Stimulated activated CD8-positive, alpha-beta memory T cell treated with anti-CD3 and anti-CD28 coated beads, Interleukin-12 subunit alpha, Interleukin-12 subunit beta, amount 100 ng/mL, for 4 hours (primary cell): ENCODE measurements at regions not wholly inside any gene's neighbourhood (a gene's known extent, or its start where the extent isn't known, plus 50 kb on each side); places are given as distances from the start of the nearest gene placed in this dataset.
"Not testable (repeated sequence)": the region's sequence is repeated elsewhere in the genome, so short reads cannot be mapped to it uniquely, and the experiment has no call there.

ENCODE experiments used
- DNase-seq: peaks from one replicate; pipeline ENCODE4 v3.0.0-alpha.2; 2020; ENCODE audit warnings: low read depth

DNA sequence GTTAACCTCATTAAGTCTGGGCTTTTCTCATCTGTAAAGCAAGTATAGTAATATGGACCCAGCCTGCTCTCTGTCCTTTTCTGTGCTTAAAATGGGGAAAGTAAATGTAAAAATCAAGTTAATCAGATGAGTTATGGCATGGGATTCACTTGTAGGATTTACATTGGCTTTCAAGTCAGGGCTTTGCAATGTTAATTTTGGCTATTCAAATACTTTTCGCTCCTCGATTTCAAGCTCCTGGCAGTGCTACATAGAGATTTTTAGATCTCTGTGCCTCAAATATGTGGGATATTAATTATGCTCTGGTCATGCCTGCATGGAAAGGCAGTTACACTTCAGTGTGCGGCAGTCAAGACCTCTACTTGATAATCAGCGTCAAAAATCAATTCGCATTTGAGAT is 709.8 kb downstream of the LTN1 start:
- DNase-seq = no peak

DNA sequence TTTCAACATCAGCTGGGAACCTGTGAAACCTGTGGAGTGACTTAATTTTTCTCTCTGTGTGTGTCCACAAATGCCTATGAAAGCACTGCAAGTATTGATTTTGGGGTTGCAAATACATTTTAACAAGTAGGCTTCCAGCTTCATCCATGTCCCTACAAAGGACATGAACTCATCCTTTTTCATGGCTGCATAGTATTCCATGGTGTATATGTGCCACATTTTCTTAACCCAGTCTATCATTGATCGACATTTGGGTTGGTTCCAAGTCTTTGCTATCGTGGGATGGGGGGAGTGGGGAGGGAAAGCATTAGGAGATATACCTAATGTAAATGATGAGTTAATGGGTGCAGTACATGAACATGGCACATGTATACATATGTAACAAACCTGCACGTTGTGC is 711.3 kb downstream of the LTN1 start:
- not testable (repeated sequence) for DNase-seq

DNA sequence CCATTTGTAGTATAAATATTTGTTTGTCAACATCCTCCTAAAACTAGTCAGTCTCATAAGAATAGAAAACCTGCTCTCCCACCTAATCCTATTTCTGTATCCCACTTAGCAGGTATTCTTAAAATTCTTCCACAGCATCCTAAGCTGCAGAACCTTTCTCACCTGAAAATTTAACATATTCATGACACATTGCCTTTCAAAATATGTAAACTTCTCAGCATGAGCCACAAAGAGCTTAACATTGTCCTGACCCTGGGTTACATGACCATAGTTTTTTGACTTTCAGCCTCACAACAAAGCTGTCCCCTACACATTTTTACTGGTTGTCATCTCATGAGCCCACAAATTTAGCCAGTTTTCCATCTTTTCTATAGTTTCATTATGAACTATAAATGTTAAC is 712.1 kb downstream of the LTN1 start:
- no peak for DNase-seq

DNA sequence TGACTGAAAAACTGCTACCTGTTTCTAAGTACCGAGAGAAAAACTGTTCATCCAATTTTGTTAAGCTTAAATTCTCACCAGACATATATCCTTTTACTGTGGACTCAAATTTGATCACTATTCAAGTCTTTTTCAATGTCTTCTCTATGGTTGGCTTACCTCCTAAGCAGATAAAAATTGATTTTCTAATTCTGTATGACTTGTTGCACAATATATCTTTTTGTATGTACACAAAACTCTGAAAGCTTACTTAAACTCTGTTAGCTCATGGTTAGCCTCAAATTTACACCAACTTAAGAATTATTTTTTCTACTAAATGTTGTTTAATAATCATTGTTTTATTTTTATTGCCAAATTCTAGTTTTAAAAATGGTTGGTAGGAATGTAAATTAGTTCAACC is 715.4 kb downstream of the LTN1 start:
- no peak for DNase-seq

DNA sequence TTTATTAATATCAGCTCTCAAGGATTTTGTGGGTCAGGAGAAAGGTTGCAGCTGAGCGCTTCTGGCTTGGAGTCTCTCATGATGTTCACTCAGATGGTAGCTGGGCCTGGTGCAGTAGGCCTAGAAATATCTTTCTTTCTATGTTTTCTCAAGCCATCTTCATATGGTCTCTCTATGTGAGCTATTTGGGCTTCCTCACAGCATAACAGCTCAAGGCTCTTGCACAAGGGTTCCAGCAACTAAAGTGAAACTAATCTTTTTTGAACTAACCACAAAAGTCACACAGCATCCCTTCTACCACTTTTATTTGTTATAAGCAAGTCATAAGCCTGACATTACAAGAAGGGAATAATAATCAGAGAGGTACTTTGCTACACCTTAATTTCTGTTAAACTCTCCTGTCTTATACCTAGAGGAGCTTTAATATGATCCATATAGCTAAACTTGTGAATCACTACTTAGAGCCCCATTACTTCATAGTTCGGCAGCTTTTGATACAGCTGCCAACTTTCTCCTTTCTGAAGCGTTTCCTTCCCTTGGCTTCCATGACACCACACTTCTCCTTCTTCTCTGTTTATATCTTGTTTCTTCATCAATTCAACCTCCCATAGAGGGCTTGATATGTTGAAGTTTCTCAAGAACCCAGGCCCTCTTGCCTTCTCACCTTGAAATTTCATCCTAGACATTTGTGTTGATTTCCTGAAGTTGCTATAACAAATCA is 720.2 kb downstream of the LTN1 start:
- DNase-seq = no peak

DNA sequence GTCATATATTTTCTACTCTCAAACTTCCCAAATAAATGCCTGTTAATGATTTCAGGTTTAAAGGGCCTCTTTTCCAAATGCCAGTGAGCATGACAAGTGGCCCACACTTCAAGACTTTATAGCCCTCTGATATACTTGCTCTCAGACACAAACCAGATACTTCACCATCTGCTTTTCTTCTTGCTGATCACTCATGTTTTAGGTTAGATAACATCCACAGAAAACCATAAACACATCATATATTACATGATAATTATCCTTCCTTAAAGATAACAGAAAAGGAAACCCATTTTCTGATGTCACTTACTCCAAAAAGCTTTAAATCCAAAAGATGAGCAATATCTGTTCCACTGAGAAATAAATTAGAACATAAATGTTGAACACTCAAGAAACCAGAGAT is 723.5 kb downstream of the LTN1 start:
- no peak for DNase-seq

DNA sequence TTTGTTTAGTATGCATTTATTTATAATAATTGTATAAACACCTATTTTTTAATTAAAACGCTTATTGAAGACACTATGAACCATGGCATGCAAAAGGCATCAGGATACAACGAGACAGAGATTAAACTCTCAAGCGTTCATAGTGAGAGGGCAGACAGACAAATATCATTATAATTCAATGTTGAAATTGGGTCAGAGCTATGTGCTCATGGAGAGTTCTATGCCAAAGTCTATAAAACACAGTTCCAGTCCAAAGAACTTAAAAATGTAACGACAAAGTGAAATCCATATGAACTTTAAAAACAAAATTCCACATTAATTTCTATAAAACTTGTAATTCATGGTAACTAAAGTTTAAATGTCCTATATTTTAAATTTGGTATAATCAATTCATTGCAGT is 724.0 kb downstream of the LTN1 start:
- DNase-seq = no peak

DNA sequence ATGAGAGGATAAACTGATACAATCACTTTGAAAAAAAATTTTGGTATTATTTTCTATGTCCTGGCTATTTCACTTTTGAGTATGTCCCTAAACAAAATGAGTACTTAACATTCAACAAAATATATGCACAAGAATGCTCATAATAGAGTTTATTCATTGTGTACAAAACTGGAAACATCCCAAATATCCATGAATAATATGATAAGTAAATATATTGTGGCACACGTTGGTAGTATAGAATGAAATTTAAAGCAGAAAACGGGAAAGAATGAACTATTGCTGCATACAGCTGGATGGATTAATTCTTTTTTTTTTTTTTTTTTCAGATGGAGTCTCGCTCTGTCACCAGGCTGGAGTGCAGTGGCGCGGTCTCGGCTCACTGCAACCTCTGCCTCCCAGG is 725.2 kb downstream of the LTN1 start:
- DNase-seq = no peak

DNA sequence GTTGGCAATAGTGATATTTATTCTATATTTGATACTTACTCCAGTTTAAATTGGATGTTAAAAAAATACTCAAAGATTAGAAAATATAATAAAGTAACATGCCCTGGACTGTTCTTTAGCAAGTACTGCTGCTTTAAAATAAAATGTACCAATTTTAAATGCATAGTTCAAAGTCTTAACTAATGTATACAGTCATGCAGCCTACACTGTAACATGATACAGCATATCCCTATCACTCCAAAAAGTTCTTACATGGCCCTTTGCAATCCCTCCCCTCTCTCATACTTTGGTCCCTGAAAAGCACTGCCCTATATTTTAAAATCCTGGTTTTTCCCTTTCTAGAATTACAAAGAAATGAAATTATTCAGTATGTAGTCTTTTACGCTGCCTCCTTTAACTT is 726.6 kb downstream of the LTN1 start:
- DNase-seq = no peak

DNA sequence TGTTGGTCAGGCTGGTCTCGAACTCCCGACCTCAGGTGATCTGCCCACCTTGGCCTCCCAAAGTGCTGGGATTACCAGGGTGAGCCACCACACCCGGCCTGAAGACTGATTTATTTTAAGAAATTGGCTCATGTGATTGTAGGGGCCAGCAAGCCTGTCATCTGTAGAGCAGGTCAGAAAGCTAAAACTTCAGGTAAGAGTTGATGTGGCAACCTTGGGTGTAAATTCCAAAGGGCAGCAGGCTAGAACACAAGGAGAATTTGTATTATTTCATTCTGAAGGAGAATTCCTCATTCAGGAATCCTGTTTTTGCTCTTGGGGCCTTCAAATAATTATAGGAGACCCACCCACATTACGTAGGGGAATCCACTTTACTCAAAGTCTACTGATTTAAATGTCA is 728.7 kb downstream of the LTN1 start:
- no peak for DNase-seq

DNA sequence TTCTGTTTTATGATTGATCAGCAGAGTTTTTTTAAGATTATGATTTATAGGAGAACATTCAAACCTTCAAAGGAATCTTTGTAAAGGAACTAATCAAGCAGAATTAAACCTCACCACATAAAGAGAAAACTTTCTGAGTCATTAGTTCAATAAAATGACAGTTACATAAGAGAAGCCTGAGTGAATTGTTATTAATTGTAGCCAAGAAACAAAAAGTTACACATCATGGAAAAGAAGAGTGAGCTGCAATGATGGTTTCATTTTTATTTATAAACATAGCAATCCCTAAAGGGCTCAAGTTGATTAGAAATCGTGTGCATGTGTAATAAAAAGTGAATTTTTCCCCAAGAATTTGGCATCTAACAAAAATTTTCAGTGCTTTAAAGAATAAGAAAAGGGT is 731.4 kb downstream of the LTN1 start:
- DNase-seq = no peak

DNA sequence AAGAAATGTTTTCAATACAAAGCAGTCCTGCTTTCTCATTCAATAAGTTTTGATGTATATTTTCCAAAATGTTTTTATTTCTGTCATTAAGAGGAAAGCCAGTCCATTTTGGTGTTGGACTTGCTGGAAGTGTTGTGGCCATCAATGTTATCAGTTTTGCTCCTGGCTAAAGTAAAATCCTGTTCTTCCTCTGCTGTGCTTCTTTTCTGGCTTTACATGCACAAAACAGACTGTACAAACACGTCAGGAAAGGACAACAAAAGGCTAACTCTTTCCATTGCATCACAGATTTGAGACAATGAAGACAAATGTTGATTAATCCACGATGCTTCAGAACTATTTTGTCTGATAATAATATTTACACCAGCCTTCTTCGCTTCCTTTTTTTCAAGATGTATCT is 735.4 kb downstream of the LTN1 start:
- DNase-seq = no peak

DNA sequence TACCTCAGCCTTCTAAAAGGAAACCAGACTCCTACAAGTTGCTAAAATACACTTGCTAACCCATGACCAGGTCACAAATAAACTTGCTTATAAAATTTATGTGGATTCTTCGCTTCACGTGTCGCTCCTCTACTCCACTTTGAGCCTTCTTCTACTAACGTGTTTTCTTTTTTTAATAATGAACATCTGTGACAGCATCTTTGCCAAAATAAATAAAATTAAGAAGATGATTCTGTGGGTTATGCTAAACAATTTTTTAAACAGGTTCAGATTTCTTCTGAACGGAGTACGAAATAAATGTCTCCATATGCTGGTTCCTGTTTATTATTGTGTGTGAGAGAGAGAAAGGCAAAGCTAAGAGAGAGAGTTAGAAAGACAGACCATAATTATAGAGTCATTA is 735.8 kb downstream of the LTN1 start:
- no peak for DNase-seq

DNA sequence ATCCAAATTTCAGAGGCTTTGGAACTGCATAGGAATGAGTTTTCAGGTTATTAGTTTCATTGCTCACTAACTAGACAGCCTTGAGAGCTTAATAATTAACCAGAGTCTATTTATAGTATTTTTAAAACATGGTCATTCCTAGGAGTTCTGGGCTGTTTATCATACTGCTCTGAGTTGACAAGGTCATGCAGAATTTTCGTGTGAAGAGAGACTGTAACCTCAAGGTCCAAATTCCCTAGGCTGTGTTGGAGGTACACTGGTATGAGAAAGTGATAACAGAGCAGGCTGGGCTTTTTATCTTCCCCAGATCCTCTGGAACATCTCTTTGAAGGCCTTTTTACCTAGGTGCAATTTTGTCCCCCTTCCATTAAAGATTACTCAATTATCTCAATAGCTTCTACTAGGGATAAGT is 736.3 kb downstream of the LTN1 start:
- DNase-seq = no peak

DNA sequence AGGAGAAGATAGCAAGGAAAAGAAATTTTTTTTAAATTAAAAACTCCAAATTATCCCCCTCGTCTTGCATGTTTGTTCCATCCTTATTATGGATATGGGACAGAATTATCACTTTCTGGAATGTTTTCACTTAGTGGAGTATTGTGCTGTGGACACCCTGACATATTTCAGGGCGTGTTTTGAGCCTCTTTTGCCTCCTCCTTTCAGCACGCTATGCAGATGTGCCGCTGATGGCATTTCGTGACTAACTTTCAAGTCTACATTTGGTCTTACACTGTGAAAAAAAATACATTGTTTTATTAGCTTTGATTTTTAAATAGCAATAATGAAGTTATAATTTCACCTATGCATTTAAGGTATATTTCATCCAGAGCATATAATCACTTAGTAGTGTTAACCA is 738.7 kb downstream of the LTN1 start:
- DNase-seq = no peak

DNA sequence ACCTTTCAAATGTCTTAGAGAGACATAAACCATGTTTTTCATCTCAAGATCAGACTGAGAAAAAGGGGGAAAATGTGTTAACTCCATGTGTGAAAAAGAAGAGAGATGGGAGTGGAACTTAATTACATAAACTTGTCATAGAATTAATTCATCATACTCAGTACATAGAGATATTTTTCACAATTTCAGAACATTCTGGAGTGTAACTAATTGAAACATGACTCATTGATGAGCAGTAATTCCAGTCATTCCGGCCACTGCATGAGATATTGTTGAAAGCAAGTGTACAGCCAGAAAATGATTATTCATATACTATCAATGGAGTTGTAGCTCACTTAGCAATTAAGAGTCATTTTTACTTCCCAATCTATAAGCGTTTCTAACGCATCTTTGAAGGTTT is 739.3 kb downstream of the LTN1 start:
- DNase-seq = no peak

DNA sequence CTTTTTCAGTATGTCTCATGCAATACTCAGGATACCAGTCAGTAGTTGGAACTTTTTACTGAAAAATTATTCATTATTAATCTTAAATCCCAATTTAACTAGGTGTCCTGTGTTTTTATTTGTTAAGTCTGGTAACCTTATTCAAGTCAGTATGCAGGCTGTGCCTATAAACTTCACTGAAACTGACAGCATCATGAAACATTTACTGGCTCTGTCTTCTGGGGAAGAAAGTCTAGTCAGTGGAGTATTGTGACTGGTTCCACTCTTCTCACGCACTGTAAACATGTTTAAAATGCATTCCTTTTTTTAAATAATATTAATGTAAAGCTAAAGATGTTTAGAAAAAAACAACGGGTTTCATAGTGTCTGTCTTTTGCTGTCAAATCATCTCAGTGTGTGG is 739.7 kb downstream of the LTN1 start:
- no peak for DNase-seq

DNA sequence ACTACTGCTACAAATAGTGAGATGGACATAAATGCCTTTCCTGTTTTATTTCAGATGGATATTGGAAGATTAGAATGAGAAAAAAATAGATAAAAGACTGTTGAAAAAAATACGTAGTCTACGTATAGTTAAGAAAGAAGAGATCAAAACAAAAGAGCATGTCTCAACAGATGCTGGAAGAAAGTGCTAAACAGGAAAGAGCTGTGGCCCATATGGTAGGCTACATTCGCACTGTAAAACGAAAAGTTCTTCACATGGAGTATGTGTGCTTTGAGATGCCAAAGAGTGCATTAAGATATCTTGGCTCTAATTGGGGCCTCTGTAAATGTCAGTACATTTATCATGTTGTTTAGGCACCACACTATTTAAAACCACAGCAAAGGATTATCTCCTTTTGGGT is 741.7 kb downstream of the LTN1 start:
- no peak for DNase-seq

DNA sequence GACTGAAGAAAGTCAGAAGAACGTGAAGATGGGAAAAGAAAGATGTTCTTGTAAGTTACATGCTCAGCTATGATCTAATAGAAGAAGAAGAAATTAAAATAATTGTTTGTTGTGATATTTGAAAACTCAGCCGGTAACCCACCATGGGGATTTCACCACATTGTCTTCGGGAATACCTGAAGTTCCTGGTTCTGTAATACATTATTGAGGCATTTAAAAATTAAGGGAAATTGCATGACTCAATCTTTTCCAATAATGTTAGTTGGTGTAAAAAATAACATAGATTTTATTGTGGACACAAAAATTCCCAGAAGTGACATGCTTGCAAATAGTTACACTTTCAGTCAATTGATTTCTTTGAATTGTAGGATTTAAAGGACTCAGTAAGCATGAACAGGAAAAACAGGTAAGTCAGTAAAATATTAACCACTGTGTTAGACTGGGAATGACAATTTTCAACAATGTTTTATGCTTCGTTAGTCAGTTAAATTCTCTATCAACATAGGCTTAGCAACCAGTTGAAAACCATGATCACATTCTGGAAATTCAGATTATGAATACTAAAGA is 745.1 kb downstream of the LTN1 start:
- DNase-seq = no peak

DNA sequence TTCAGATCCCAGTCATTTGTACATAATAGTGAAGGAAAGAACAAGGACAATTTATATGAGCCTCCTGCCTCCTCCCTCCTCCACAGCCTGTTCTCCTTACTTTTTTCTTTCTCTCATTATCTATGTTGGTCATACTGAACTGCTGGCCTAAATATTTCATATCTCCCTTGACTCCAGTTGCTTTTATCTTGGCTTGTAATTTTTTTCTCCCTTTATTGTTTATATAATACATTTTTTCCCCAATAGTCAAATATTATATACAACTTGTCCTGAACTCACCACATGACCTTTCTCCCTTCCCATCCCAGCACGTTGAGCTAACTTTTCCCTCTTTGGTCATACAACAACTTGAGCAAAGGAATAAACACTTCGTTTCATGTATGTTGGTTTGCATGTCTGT is 752.1 kb downstream of the LTN1 start:
- no peak for DNase-seq

DNA sequence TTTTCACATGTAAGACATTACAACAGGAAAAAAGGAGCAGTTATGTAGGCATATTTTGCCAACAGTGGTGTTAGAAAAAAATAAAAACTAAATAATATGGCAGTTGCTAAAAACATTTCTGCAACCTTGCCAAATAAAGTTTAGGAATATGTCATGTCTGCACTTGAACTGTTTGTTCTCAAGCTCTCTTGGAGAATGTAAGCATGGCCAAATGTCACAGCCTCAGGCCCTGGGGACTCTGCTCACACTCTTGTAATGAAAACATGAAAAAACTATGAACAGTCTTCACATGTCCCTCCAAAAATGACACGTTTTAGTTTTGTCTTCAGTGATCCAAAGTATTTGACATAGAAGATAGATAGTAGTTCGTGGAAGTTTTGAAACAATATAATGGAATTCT is 753.3 kb downstream of the LTN1 start:
- no peak for DNase-seq

DNA sequence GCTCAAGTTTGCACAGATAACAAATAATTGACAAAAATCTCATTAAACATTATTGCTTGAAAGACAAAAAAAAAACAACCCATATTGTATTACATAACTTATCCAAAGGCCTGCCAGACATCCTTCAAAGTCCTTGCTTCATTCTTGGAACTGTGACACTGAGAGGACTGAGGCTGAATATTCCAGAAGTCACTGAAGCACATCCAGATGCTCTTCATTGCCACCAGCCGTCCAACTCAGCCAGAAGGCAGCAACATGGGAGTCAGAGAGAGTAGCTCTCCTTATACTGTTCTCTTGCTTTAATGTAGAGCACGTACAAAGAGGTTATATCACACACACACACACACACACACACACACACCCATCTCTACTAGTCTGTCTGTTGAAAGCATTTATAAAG is 755.0 kb downstream of the LTN1 start:
- no peak for DNase-seq

DNA sequence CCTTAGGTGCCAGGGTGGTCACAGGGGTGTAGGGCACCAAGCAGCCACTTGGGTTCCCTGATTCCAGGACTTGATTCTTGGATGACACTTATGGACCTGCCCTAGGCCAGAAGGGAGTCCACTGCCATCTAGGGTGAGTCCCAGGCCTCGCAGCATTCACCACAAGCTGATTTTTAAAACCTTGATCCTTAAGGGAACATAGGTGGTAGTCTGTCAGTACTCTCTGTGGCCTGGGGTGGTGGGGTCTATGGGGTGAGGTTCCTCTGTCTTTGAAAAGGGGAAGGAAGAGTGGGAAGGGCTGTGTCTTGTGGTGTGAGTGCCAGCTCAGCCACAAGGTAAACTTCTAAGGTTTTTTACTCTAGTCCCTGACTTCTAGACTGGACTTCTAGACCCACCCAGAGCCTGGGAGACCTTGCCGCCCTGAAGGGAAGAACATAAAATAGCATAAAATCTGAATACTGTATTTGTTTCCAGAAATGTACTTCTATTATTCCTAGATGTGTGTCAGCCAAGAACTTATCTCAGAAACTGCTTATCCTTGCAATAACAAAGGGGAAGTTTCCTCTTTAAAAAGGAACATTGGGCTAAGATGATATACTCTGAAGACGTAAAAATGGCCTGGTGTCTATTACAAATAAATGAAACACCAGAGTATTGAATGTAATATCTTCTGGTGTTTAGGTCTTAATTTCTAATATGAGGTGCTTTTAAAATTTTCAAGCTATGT is 757.3 kb downstream of the LTN1 start:
- no peak for DNase-seq

DNA sequence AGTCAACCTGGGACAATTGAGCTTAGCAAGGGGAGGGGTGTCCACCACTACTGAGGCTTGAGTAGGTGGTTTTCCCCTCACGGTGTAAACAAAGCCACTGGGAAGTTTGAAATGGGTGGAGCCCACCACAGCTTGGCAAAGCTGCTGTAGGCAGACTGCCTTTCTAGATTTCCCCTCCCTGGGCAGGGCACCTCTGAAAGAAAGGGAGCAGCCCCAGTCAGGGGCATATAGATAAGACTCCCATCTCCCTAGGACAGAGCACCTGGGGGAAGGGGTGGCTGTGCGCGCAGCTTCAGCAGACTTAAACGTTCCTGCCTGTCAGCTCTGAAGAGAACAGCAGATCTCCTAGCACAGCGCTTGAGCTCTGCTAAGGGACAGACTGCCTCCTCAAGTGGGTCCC is 758.4 kb downstream of the LTN1 start:
- DNase-seq = no peak
